ENCODE measurements at regions not wholly inside any gene's neighbourhood (a gene's known extent, or its start where the extent isn't known, plus 50 kb on each side); places are given as distances from the start of the nearest gene placed in this dataset.

DNA sequence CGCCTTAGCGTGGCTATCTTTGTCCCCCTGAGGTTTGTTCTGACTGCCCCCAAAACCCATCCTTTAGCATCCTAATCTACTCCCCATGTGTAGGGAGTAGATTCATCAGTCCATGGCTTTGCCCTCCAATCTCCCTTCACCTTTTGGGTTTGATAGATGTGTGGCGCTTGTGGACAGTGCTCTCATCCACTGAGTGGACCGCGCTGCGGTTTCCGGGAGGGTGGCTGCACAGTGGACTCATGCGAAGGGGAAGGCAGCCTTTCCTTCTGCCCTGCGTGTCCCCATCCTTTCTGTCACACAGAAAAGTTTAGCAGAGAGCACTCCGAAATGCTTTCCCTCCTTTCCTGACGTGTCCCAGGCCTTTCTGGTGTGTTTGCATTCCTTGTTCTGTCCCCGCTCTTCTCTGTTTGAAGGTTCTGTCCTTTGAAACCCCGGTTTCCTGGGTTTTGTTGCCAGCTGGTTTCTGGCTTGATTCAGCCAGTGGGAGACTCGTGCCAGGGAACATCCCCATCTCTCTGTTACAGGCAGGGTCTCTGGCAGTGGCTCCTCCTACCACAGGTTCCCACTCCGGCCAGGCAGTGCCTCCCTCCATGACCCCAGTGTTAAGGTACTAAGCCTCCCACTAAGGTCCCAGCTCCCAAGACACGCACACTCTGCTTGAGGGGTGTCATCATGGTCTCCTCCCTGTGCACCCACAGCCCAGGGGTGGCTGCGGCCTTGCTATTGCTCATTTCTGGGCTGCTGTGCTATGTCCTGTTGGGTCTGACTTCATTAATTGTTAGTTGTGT lies 547.7 kb upstream of the DPP6 start:
- no peak for TF ChIP-seq EZH2 (IDR thresholded peaks at IDR 0.05; ENCODE audit: insufficient read depth, poor library complexity, severe bottlenecking)
- no peak for TF ChIP-seq EZH2phosphoT487 (IDR thresholded peaks at IDR 0.05; ENCODE audit: insufficient read depth, low read depth)
